HG03439 (cell line): ENCODE measurements at regions not wholly inside any gene's neighbourhood (a gene's known extent, or its start where the extent isn't known, plus 50 kb on each side); places are given as distances from the start of the nearest gene placed in this dataset.

ENCODE experiments used
- ATAC-seq: cut with Tn5 transposase; IDR thresholded peaks from one replicate; pipeline ENCODE4 v1.9.1; 2021; ENCODE audit warnings: mild to moderate bottlenecking, moderate library complexity; ENCODE audit not compliant: unreplicated experiment

DNA sequence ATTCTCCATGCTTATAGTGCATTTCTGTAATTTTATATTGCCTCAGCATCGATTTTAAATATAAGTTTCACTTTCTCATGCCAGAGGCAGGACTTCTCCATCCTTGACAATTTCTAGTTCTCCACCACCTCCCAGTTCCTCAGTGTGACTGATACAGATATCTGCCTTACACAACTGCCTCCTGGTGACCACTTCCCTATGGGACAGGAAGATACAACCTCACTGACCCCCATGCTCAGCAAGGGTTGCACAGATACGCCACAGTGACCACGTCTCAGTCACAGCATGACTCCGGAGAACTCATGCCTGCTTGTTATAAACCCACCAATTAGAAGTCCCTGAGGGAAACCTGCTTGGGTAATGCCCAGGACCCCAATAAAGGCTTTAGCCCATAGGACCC lies 284.0 kb upstream of the MC4R start:
- no peak for ATAC-seq

DNA sequence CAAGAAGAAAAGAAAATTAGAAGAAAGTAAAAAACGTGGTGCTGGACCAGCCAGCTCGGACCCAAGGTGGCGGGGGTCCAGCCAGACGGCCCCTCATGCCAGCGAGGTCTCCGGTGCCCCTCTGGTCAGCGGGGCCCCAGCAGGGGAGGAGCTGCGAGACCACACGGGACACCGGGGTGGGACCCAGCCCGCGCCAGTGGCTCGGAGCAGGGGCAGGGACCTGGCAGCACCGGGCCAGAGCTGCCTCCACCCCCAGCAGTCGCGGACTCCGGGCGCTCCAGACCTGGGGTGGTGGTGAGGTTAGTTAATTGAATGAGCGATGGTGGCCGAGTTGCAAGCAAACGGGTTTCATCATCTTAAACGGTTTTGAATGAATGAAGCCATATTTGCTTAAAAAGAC lies 289.9 kb upstream of the MC4R start:
- no peak for ATAC-seq

DNA sequence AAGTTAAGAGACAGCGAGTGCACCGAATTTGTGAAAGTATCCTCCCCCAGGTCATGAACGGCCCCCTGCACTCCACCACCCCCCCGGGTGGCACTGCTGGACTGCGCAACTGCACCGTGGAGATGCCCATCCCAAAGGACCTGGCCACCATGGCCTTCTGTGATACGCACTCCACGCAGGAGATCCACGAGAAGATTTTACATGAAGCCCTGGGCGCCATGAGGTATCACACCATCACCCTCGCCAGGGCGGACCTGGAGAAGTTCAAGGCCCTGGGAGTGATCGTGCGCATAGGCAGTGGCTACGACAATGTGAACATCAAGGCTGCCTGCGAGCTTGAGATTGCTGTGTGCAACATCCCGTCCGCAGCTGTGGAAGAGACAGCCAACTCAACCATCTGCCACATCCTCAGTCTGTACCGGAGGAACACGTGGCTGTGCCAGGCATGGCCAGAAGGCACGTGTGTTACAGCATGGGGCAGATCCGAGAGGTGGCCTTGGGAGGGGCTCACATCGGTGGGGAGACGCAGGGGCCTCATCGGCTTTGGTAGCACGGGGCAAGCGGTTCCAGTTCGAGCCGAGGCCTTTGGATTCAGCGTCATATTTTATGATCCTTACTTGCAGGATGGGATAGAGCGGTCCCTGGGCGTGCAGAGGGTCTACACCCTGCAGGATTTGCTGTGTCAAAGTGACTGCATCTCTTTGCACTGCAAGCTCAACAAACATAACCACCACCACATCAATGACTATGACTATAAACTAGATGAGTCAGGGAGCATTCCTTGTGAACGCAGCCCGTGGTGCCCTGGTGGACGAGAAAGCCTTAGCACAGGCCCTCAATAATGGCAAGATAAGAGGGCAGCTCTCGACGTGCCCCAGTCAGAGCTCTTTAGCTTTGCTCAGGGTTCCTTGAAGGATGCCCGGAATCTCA lies 290.8 kb upstream of the MC4R start:
- ATAC-seq, result no peak

DNA sequence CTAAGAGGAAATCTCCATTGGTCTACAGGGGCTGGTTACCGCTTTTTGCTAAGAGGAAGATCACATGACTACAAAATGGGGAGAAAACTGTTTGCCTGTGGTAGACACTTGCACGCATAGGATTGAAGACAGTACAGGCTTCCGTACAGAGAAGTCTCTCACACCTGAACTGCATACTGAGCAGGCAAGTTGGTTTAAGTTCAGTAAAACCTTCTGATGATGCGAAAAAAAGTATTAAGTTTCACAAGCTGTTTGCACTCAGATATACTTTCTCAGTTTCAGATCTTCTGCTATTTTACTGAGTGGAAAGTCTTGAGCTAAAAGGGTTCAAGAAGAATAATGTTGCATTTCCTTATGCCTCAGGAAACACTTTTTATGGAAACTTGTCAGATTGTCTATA lies 292.2 kb upstream of the MC4R start:
- no peak for ATAC-seq

DNA sequence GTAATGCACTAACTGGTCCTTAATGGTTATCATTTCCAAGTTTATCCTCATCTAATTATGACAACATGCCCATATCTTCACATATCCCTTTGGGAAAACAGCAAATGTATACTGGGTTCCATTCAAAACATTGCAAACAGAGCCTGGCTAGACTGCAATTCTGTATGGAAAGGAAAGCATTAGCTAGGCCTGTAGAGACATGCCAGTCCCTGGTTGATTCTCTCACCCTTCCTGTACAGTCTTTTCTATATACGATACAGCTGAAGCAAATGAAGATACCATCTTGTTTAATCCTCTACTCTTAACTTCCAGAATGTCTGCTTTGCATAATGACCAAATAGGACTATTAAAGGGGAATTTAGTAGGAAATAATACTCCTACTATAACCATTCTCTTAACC lies 294.4 kb upstream of the MC4R start:
- ATAC-seq, result no peak

DNA sequence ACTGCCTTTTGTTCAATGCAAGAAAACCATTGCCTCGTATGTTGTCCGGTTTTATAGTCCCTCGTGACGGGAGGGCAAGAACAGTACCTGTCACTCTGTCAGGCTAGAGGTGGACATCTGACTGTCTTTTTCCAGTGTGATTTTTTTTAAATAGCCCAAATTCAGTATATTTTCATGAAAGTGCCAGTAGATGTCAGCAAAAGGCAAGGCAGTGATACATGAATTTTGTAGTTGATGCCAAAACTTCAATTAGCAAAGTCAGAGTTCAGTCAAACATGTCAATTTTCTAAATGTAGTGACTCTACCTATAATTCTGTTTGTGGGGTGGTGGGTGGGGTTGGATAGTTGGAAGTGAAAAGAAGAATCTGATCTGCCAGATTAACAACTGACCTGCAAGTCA lies 296.0 kb upstream of the MC4R start:
- ATAC-seq, result no peak

DNA sequence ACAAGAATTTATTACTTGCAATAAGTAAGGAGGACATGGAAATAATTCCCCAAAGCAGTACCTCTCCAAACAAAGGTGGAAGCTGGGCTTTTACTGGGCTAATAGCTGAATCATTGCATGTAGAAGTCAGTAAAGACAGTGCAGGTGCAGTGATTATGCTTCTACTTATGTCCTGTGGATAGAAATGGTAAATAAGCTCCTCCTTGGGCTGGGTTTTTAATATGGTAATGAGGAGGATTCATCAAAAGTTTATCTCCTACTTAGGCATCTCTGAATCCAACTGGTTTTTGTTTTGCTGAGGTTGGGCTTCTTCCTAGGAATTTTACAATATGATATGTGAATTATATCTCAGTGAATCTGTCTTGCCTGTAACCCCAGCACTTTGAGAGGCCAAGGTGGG lies 297.4 kb upstream of the MC4R start:
- no peak for ATAC-seq

DNA sequence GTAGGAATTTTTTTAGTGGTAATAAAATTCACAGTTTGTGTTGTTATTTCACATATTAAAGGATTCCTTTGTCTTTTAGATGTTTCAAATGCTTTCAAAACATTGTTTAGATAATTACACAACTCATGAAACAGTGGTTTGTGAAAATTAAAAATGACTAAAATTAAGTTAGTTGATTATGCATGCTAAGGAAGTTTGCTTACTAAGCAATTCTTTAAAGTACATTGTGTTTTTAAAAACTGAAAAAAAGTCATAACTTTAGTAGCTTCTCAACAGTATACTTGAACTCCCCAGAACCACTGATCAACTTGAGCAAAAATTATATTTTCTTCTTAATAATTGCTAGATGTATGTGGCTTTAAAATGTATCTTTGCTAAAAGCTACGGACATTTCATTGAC lies 298.4 kb upstream of the MC4R start:
- no peak for ATAC-seq

DNA sequence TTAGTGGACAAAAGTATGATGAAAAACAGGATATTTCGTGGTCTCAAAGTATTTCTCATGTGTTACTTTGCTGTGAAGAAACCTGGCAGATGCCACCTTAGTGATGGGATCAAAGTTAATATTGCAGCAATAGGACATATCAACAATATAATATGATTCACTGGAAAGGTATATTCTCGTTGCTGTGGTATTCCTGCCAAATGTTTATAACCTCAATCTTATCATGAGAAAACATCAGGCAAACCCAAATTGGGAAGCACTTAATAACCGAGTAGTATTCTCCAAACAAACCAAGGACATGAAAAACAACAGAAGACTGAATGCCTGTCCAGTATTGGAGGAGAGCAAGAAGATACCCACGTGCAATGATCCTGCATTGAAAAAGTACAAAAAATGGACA lies 302.6 kb upstream of the MC4R start:
- no peak for ATAC-seq

DNA sequence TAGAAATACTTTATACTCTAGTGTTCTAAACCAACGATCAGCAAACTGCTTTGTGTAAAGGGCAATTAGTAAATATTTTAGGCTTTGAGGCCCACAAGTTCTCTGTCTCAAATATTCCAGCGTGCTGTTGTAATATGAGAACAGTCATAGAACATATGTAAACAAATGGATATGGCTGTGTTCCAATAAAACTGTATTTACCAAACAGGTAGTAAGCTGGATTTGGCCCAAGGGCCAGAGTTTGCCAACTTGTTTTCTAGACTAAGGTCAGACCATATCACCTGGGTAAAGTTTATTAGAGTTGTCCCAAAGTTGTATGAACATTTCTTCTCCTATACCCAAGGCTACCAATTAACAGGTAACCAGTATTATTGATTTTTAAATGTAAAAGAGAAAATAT lies 303.2 kb upstream of the MC4R start:
- no peak for ATAC-seq

DNA sequence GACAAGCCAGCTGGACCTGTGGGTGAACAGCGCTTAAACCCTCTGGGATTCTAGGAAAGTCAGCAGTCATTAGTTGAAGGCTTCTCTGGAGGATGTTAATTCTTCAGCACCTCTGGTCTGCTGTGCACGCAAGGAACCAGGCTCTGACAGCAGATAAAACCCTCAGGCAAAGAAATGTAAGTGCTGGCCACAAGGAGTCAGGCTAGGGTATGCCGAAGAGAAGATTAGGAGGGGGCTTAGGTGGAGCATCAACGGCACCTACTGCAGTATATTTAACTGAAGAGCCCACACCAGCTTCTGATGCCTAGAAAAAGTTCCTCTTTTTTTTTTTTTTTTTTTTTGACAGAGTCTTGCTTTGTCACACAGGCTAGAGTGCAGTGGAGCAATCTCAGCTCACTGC lies 304.2 kb upstream of the MC4R start:
- ATAC-seq, result no peak

DNA sequence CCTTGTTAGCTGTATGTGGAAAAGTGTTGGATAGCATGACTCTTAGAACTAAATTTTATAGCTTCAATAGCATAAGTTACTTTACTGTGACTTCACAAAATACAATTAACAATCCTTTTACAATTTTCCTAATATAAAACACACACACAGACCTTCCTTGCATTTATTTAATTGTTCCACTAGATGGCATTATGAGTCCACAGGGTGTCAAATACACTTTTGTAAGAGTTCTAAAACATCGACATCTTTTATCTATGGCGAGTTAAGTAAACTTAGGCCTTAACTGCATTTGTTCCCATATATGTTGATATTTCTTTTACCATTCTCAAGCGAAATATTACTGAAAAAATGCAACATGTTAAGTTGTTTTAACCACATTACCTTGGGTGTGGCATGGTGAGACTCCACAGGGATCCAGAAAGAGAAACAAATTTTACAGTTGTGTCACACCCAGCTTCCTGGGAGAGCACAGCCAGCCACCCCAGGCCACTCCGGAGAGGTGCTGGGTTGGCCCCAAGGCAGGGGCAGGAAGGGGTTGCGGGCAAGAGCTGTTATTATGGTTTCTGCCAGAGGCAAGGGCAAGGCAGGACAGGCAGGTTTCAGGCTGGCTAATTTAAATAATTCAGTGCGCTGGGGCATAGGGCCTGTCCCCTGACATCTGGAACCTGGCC lies 312.4 kb upstream of the MC4R start:
- ATAC-seq, result no peak

DNA sequence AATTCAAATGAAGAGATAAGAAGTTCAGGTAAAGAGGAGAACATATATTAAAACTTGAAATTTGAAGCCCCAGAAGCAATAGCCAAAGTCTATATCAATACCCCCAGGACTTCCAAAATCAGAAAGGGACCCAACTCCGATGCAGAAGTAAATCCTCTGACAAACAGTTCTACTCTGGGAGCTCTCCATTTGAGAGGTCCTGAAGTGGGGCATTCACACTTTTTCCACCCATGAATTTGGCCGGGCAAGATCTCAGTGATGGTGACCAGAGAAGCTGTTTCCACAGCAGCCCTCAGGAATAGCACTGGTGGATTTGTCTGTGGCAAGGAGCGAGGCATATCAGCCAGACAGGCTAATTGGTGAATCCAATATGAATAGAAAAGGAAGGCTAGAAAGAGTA lies 313.6 kb upstream of the MC4R start:
- no peak for ATAC-seq

DNA sequence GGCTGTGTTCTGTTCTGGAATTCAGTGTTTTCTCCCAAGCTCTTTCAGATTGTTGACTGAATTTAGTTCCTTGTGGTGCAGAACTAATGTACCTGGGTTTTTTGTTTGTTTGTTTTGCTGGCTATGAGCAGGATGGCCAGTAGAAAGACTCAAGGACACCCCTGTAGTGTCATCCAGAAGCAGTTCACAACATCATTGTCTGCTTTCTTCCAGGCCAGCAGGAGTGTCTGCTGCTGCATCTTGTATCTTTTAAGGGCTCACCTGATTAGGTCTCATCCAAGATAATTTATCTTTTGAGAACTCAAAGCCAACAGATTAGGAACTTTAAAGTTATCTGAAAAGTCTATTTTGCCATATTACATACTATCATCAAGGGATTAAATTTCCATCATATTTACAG lies 318.5 kb upstream of the MC4R start:
- ATAC-seq, result no peak

DNA sequence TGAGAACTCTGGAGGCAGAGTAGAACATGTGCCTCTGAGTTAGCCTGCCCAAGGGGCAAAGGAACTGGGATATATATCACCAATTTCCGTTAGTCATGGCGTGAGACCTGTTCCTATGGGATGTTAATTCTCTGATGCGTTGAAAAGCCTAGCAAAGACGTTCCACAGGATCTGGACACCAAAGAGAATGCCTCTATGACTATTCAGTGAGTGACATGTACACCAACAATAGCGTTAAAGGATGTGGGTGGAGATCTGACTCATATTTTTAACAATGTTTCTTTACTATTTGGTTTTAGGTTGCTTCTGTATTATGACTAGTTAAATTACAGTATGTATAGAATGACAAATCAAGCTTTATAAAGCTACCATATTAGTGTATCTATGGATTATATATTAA lies 320.9 kb upstream of the MC4R start:
- ATAC-seq, result no peak

DNA sequence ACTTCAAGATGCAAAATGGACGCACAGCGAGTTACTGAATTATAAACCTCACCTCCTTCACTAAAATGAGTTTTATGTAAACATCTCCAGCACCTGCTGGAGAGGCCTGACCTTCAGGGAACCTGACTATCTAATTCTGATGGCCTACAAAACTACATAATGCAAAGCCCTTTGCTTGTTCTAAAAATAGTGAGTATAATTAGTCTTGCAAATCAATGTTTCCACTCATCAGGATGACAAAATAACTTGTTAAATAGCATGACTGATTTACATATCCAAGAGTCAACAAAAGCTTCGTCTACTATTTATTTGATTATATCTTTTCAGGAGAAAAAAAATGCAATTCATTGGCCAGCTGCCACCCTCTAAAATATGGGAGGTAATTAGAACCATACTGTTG lies 326.3 kb upstream of the MC4R start:
- no peak for ATAC-seq

DNA sequence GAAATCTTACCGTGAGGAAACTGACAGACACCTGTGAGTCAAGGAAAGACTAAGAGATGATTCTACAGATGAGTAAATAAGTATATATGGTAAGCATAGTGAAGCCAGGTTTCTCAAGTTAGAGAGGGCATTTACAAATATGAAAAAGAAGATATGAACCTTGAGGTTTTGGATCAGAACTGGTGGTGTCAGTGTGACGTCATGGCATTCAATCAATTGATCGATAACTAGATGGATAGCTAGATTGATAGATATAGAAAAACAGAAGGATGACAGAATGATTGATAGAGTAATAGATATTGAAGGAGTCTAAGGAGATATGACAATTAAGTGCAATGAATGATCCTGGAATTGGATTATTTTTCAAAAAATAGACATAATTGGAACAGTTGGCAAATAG lies 350.2 kb upstream of the MC4R start:
- no peak for ATAC-seq

DNA sequence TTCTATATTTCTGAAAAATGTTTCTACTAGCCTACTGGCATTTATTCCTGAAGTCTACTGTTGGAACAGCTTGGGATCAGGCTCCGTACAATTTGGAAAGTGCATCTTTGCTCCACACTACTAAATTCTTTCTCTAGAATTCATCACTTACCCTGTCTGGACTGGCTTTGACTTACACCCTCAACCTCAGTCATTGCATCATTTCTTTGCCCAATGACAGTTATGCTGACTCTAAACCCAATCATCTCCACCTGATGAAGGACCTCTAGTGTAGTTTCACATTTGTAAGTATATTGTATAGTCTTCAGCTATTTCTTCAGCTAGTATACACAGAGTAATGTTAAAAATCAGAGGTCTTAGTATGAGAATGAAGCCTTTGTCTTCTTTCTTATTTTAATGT lies 359.6 kb upstream of the MC4R start:
- no peak for ATAC-seq

DNA sequence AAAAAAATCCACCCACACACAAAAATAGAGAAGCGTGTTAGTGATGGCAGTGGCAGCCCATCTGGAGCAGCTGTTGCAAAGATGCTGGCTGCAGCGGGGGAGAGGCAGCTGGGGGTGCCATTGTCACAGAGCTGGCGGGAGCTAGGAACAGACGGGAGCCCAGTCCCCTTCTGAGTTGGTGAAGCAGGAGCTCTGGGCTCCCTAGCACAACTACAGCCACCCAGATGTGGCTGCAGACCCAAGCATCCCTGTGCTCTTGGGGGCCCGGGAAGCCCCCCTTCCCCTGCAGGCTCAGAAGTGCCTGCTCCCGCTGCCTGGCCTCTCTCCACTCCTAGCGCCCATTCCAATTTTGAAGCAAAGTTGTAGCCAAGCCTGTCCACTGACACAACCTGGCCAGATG lies 366.6 kb upstream of the MC4R start:
- no peak for ATAC-seq

DNA sequence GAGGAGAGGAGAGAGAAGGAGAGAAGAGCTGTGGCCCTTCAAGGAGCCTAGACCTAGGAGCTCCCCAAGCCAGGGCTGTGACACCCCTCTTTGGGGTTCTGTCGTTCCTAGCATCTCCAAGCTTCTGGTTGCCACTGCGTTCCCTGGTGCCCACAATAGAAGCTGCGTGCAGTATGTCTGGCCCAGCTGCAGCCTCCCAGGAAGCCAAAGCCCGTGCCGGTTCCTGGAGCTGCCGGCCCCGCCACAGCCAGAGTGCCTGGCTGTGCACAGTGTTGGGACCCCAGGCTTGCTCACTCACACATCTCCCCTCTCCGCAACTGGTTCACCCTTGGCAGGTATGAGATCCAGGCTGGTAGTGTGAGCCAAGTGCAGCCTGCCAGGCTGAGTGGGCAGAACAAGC lies 367.7 kb upstream of the MC4R start:
- ATAC-seq, result no peak

DNA sequence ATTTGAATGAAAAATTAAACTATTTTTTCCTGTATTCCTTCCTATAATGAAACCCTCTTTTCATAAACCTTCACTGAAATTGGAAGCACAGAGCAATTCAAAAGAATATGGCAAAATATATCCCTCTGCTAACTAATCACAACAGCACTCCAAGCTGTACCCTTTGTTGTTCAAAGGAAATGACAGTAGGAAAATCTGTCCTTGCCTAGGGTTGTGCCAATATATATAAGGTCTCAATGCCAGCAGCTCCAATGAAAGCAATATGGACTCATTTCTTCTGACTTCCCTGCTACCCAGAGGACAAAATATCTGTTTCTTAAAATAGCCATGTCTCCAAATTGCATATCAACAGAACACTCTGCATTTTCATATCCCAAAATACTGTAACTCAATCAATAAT lies 373.9 kb upstream of the MC4R start:
- ATAC-seq, result no peak

DNA sequence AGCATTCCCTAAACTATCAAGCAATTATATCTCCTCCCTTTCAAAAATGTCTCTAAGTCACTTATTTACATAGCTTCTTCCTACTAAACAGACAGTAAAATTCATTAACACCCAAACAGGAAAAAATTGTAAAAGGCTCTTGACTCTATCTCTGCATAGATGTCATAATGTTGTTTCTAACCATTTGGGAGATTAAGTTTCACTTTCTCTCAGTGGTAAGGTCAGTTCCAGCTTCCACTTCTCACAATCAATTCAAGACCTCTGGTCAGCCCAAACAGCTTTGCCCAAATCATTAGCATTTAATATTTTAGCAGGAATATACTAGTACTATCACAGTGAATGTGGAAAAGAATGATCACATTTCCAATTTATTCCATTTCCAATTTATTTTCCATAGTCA lies 374.3 kb upstream of the MC4R start:
- no peak for ATAC-seq

DNA sequence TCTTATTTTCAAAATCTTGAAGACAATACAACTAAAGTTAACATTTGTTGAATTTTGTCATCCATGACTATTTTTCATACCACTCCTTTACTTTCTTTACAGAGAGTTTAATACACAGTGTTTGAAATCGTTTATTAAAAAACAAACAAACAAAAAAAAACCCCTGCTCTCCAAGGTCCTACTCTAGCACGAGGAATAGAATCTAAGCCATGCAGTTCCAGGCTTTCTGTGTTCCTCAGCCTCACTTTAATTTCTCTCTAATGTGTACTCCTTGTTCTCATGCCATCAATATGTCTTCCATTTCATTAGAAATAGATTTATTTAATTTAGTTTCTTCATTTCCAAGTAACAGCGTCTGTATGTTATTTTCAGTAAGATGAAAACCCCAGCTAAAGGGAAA lies 381.2 kb upstream of the MC4R start:
- no peak for ATAC-seq
